Stimulated activated CD8-positive, alpha-beta memory T cell treated with anti-CD3 and anti-CD28 coated beads, Interleukin-15, amount 100 ng/mL, for 48 hours (primary cell): ENCODE measurements at regions not wholly inside any gene's neighbourhood (a gene's known extent, or its start where the extent isn't known, plus 50 kb on each side); places are given as distances from the start of the nearest gene placed in this dataset.

ENCODE experiments used
- DNase-seq, 2 donors: peaks; one replicate each; pipeline ENCODE4 v3.0.0-alpha.2; 2020; ENCODE audit warnings: low read depth in 2 of 2

DNA sequence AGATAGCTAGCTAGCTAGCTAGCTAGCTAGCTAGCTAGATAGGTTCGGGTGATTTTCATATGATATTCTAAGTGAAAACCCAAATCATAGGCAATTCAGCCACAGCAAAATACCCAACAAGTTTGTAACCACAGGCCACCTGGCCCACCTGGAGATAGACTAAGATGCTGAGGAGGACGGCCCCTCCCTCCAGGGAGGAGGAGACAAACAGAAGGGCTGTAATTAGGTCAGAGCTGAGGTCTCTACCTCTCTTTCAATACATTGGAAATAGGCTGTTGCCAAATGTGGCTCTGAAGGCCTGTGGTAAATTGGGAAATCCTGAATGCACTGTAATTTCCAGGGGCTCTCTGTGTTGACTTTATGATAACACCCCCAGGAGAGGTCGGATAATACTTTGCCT, 382.2 kb downstream of the FGF9 start:
- DNase-seq, result no peak

DNA sequence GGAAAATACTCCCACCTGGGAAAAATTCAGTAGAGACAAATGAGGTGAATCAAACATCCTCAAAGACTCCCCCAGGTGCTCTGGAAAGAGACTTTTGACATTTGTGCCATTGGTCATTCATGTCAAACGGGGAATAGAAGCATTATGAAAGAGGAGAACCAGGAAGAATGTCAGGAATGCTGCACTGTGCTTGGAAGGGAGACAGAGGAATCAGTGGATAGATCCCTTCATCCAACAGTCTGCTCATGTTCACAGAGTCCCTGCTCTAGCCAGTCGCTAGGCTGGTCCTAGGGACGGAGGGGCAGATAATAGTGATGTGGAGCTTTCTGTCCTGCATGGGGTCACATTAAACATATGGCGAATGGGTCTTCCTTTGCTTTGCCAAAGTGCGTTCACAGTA, 384.4 kb downstream of the FGF9 start:
- no peak for DNase-seq

DNA sequence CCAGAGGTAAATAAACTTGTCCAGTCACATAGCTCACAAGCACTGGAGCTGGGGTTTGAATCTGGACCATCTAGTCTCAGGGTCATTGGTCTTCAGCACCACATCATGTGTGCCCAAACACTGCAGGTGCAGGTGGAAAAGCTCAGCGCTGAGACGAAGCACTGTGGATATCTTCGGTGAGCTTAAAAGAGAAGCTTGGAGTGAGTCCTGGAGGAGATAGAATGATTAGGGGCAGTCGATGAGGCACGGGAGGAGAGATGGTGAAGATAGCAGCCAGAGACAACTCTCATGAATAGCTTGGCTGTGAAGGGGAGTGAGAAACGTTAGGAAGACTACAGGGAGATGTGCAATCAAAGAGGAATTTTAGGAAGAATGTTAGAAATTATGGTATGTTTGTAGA, 389.3 kb downstream of the FGF9 start:
- no peak for DNase-seq

DNA sequence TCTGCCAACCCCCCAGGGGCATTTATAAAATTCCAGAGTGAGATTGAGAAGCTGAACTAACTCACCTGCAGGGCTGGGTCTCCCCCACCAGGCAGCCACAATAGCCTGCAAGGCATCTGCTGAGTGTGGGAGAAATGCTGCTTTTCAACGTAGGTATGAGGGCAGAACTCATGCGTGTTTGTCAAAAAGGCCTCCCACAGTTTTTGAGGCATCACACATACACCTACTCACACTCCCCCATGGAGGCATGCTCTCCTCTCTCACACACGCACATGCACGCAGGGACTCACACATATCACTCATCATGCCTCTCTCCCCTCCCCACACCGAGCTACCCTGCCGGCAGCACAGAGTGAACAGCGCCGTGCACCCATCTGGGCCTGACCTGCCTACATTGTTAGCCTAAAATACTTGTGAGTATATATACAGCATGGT, 390.5 kb downstream of the FGF9 start:
- peak; percentile 54 to 61 for DNase-seq

DNA sequence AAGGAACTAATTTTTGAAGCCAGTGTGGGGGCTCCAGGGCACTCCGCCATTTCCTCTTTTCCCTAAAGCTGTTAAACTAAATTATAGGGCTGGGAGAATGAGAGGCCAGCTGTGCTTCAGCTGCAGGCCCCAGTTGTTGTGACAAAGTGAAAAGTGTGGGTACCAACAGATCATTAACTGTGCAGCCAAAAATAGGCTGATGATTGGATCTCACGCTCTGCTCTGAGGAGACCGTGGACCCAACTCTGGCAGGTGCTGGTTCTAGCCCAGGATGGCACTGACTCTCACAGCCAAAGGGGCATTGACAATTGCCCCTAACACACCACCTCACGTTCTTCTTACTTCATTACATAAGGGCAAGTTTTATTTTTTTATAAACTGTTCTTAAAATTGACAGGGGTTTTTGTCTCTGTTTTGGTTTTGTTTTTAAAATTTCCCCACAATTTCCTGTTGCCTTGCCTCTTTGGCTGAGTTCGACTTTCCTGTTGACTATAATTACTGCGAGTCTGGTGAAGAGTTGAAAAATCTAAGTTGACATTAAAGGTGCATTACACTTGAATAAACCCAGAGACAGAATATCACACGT, 391.0 kb downstream of the FGF9 start:
- DNase-seq, result no peak

DNA sequence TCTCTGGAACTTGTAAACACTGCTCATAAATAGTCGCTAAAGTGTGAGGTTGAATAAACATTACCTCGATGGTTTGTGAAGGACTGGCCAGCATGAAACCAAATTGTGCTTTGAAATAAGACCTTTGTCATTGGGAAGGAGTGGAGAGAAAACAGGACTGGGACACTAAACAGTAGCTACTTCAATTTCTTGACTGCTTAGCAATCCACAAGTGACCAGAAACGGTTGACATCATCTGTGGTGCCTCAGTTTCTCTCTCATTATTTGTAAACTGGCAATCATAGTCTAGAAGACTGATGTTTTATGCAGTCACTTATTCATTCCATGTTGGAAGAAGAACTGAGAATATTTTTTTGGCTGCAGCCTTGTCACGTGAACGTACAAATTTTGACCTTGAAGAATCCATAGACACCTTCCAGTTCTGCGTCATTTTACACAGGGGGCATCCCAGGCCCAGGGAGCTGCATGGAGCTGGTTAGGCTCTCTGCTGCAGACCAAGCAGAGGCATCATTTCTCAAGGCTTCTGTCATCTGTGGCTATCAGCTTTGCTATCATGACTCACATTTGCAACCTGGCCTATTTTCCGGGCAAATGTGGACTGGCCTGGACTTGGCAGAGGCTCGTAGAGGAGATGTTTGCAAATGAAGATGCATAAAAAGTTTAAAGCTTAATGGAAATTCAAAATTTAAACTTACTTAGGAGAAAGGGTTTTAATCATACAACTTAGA, 391.8 kb downstream of the FGF9 start:
- no peak for DNase-seq

DNA sequence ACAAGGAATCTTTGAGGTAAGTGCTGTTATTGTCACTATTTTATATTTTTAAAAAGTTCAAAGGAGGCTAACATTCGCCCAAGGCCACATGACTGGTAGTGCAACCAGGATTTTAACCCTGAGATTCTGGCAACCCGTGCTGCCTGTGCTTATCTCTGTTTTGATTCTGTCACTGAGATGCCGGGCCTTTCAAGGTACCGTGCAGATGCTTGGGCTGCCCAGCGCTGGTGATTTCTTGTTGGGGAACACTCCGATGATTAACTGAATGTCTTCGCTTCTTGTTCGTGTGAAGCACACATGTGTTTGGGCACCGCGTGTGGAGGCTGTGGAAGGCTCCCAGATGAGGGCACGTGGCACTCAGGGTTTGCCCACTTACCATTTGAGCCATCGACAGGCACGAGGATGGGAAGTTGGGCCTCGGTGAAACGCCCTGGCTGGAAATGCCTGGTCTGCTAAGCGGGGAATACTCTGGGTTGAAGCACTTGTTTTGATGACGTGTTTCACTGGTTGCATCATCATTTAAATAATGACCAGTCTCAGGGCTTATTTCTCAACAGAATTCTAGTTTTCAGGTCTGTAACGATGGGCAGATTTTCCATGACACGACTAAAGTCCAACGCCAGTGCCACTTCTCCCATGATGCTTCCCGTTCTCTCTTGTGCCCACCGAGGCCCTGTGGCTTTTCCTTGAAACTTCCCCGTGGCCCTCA, 392.7 kb downstream of the FGF9 start:
- DNase-seq, result no peak

DNA sequence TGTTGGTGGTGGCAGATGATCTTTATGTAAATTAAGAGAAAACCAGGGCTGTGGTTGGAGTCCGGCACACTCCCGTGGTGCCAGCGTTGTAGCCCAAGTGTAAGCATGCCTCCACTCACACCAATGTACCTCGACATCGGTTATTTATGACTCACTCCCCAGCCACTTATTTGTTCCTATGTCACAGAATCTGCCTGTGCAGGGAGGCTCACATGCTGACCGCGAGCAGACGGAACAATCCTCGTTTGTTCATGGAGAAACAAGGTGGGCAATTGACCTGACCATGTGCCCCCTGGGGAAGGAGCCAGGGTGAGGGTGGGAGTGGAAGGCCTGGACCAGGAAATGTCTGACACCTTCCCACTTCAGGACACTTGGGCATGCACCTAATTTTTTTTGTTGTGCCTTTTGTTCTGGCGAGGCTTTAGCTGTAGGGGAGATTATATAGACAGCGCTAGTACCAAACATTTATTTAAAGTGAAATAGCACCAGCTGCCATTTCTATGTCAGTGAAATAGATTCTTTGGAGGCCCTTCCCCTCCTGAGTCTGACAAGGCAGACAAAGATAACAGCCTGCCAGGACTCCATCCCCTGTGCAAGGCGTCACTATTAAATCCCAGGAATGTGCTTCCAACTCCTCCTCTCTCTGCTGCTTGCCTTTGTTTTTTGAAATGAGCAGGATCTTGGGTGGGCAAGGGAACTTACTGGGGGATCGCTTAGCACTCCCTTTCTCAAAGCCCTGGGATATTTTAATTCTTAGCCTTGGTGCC, 394.2 kb downstream of the FGF9 start:
- DNase-seq, result no peak

DNA sequence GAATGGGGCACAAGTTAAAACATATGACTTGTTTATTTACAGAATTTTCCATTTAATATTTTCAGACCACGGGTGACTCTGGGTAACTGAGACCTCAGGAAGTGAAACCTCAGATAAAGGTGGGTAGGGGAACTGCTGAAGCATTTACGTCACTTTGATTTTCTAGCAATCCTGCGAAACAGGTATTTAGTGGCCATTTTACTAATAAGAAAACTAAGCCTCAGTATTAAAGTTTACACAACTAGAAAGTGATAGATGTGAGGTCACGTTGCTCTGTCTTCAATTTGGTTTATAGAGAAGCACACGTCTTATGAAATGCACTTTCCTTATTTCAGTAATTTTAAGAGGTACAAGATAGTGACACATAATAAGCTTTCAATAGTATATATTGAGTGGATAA, 402.8 kb downstream of the FGF9 start:
- no peak for DNase-seq

DNA sequence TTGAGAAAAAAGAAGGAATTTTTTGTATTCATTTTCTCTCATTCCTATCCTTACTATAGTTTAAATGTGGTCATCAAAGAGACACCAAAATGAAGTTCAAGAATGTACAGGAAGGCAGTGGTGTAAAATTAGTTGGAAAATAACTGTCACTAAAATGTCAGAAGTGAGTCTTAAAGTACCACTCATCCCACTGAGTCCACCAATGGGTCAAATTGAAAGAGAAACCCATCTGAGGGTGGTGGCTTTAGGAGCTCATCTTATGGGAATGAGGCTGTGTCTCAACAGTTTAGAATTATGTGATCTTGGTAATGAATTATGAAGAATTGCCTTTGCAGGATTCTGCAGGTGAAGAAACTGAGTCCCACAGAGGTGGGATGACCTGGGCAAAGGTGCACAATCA, 403.5 kb downstream of the FGF9 start:
- DNase-seq, result peak in 1 of 2 donors; percentile 25

DNA sequence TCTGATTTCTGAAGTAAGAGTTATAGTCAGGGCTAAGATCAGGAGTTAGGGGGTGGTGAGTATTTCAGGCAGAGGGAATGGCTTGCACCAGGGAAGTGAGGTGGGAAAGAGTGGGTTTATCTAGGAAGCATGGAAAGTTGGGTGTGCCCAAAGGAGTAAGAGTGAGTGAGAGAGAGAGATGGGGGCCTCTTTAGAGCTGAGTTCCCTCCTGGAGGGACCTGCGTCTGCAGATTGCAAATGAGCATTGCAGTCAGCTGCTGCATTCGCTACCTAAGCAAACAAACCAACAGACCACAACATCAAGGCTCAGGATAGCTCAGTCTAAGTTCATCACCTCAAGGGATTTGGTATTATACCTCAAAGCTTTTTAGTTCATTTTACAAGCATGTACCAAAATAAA, 405.8 kb downstream of the FGF9 start:
- DNase-seq, result no peak

DNA sequence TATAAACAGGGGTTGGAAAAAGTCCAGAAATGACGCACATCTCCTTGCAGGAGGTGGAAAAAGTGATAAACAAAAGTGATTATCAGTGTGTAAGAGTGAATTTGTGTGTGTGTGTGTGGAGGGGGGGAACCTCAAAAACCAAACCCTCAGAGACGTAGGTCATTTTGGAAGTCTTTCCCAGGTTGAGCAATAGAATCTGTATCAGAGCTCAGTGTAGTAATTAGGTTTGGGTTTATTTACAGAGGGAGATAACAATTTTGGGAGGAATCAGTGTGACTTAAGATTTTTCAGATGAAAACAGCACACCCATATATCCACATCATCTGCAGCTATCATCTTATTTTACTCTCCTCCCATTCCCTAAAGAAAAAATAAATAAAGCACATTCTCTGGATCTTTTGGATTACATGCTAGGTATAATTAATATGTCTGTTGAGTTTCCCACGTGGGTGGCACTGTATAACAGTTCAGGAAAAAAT, 406.4 kb downstream of the FGF9 start:
- no peak for DNase-seq

DNA sequence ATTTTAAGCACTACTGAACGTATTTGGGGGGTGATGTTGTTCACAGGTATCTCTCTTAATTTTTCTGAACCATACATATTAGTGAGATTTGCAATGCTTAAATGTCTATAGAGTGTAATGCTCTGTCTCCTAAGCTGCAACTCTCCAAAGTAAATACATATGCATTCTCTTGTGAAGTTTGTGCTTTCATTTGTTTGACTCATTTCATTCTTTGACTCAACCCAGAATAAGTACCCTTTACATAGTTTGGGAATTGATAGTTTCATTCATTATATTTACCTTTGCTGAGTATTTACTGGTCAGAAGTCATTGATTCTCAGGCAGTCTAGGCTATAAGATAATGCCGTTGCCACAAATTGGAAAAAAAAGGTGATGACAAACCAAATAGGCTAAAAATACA, 406.9 kb downstream of the FGF9 start:
- no peak for DNase-seq

DNA sequence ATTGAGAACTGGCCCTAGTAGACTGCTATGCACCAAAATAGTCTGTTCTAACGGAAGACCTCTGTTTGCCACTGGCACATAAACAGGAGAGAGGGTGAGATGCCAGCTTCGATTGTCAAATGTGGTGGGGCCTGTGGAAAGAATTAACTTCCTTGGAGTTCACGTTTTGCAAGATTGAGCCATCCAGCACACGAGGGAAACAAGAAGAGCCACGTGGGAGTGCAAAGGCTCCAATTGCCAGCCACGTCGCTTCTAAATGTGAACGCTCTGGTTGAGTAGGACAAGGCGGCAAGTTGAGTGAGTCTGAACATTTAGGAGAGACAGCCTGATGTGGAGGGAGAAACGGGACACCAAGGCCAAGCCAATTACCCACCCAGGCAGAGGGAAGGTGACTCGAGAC, 409.1 kb downstream of the FGF9 start:
- no peak for DNase-seq

DNA sequence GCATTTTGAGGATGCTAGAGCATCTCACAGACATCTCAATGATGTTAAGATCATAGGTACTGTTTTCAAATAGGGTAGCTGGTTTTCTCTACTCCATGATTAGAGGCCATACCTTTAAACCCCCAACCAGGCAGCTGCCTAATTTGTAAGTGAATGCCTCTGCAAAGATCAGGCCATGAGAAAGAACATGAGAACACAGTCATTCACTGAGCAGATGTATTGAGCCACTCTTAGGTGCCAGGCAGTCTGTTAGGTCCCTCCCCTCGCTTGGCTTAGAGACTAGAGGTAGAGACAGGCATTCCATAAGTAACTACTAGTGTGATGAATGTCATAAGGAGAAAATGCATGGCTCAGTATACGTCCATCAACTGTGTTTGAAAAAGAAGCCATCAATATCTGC, 410.0 kb downstream of the FGF9 start:
- no peak for DNase-seq

DNA sequence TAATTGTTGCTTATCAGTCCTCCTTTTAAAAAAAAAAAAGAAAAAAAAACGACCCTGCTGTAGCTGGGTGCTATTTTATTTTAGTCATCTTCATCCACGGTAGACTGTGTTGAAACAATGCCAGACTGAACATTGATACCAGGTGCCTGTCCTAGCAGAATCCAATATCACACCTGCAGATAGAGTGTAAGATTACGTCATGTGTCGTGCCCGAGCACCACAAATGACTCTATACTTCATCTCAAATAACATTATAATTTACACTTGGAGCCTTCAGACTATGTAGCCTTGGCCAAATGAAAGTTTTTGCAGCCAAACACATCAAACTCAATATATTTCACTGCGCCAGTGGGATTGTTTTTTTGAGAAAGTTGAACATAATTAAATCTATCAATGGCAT, 410.6 kb downstream of the FGF9 start:
- DNase-seq, result no peak

DNA sequence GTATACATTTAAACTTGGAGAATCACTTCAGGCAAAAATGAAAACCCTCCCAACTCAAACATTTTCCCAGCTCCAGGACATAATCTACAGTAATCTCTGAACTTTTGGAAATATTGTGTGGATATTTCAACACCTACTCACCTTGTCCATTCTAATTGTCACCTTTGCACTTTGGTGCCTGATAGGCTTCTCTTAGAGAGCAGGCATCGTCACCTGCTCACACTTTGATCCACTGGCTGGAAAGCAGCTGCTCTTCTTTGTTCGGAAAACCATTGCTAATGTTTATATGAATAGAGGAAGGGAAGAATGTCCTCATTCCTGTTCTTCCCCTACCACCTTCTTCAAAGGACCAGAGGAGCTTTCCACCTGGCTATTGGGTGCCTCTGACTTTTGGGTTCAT, 411.2 kb downstream of the FGF9 start:
- no peak for DNase-seq

DNA sequence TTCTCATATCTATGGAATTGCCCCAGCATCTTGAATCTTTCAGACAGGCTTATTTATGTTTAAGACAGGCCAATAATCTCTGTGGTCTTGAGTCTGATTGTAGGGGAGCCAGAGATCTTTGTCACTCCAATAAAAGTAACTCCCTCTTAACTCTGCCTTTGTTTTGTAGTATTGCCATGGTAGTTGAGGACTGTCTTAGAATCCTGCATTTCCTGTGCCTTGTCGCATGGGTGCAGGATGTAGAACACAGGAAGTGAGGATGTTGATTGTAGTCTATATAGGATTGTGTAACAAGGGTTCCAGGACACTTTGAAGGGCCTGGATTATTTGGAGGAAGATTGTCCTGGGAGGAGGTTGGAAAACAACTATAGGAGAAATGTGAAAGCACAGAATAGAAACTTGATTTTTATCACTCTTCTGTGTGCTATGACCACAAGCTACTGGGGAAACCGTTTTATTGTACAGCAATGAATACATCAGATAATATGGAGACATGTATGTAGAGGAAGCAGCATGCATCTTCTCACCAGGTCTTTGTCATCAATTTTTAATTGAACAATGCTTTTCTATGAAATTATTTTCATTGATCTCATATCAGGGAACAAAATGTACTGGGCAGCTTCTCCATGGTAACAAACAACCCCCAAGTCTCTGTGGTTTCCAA, 411.7 kb downstream of the FGF9 start:
- no peak for DNase-seq

DNA sequence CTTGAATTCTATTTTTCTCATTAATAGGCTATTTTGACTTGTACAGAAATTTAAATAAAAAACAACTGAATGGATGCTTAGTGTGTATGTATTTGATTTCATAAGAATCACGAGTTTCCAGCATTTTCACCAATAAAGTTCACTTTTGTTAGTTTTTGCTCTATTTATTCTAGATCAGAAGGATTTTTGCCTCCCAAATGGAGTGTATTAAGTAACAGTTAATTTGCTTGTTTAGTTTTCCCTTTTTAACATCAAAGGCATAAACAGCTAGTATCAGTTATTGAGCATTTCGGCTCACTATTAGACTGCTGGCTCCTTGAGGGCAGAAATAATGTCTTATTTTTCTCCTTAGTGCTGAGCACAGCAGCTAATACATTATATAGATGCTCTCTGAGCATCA, 414.1 kb downstream of the FGF9 start:
- no peak for DNase-seq

DNA sequence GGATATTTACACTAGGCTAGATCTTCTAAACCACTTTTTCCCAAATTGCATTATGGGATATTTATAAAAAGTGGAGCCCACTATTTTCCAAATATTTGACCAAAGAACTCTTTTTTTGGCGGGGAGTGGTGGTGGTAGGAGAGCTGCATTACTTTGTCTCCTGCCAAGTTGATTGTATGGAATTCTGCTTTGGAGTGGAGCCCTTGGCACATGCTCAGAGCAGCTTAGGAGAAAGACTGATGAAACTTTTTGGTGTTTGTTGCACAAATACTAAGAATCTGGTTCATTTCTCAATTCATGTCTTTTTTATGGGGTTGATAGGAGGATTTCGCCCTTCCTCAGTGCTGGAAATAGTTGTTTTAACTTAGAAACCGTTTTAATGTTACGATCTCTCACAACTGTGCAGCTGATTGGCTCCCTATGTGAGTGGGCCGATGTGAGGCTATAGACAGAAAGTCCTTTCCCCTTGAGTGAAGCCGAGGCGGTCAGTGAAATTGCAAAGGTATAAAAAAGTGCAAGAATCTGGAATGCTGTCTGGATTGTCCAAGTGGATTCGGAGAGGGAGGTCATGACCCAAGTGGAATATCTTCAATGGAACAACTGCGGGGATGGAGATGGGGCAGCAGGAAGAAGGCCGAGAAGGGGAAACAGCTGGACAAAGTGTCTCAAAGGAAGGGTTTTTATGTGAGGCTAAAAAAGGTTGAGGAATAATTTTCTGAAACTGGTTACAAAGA, 415.9 kb downstream of the FGF9 start:
- DNase-seq, result no peak

DNA sequence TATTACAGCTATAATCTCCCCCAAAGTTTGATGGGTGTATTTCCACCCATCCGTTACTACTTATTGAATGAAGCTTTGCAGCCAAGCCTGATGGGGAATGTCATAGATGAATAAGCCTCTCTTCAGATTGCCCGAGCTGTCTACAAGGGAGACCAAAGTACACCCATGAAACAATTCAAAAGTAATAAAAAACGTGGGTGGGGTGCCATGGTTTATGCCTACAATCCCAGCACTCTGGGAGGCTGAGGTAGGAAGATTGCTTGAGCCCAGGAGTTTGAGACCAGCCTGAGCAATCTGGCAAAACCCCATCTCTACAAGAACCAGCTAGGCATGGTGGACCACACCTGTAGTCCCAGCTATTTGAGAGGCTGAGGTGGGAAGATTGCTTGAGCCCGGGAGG, 419.2 kb downstream of the FGF9 start:
- no peak for DNase-seq
